HFFc6 (cell line): ENCODE measurements at regions not wholly inside any gene's neighbourhood (a gene's known extent, or its start where the extent isn't known, plus 50 kb on each side); places are given as distances from the start of the nearest gene placed in this dataset.
"Not testable (repeated sequence)": the region's sequence is repeated elsewhere in the genome, so short reads cannot be mapped to it uniquely, and the experiment has no call there.

Experiments used
- DNase-seq: peaks from one replicate; pipeline ENCODE4 v3.0.0-alpha.2; 2018
- H3K27ac Mint-ChIP-seq: 2 replicates; pipeline ENCODE4 v1.8.0; 2020; ENCODE audit warnings: mild to moderate bottlenecking, mixed read lengths
- H3K27me3 Mint-ChIP-seq: 2 replicates; pipeline ENCODE4 v1.8.0; 2021; ENCODE audit warnings: mild to moderate bottlenecking, moderate library complexity, mixed read lengths; ENCODE audit not compliant: insufficient read depth
- H3K36me3 Mint-ChIP-seq: 2 replicates; pipeline ENCODE4 v1.8.0; 2021; ENCODE audit warnings: low read depth, mixed read lengths
- H3K4me1 Mint-ChIP-seq: 2 replicates; pipeline ENCODE4 v1.8.0; 2020; ENCODE audit warnings: low read depth, mixed read lengths
- H3K4me3 Mint-ChIP-seq: 2 replicates; pipeline ENCODE4 v1.8.0; 2020; ENCODE audit warnings: mild to moderate bottlenecking, moderate library complexity, mixed read lengths
- H3K9me3 Mint-ChIP-seq: 2 replicates; pipeline ENCODE4 v1.8.0; 2020; ENCODE audit warnings: mild to moderate bottlenecking, mixed read lengths
- TF ChIP-seq, protein P1 (sequence below): fragments of 200-600 bp; sonication (generic); IDR thresholded peaks from 2 replicates; pipeline ENCODE4 v1.5.0; 2021; ENCODE audit warnings: antibody characterized with exemption, mild to moderate bottlenecking

DNA sequence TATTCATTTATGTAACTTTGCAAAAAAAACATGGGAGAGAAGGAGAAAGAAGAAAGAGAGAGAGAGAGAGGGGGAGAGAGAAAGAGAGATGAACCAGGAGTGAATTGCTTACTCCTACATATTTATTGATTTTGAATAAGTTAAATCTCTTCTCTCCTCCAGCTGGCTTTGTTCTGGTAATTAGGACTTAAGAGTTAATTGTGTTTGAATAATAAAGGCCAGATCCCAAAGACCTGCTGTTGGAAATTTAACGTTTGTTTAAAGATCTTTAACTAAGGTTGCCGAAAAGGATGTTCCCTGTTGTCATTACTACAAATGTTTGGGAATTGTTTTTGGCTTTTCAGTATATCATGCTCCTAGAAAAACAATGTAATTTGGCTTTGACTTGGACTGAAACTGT, 473.0 kb downstream of the TUSC1 start:
- TF ChIP-seq, protein P1, sequence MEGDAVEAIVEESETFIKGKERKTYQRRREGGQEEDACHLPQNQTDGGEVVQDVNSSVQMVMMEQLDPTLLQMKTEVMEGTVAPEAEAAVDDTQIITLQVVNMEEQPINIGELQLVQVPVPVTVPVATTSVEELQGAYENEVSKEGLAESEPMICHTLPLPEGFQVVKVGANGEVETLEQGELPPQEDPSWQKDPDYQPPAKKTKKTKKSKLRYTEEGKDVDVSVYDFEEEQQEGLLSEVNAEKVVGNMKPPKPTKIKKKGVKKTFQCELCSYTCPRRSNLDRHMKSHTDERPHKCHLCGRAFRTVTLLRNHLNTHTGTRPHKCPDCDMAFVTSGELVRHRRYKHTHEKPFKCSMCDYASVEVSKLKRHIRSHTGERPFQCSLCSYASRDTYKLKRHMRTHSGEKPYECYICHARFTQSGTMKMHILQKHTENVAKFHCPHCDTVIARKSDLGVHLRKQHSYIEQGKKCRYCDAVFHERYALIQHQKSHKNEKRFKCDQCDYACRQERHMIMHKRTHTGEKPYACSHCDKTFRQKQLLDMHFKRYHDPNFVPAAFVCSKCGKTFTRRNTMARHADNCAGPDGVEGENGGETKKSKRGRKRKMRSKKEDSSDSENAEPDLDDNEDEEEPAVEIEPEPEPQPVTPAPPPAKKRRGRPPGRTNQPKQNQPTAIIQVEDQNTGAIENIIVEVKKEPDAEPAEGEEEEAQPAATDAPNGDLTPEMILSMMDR = no peak
- H3K4me3 Mint-ChIP-seq = no peak overlapping the region
- DNase-seq = no peak
- H3K36me3 Mint-ChIP-seq = no peaks in the 10 kb centered on the region
- H3K27ac Mint-ChIP-seq = no peak overlapping the region
- H3K27me3 Mint-ChIP-seq = no peaks in the 10 kb centered on the region
- no peaks in the 10 kb centered on the region for H3K4me1 Mint-ChIP-seq
- peaks cover 45% of the 10 kb centered on the region for H3K9me3 Mint-ChIP-seq

GRCh38 chr9:25177858-25178257, 500.4 kb downstream of the TUSC1 start:
- Mint-ChIP-seq H3K27ac (no peak overlapping the region), H3K27me3 (no peaks in the 10 kb centered on the region), H3K4me1 (no peaks in the 10 kb centered on the region), H3K9me3 (peaks cover 43% of the 10 kb centered on the region), H3K4me3 (no peak overlapping the region), H3K36me3 (peaks cover 9% of the 10 kb centered on the region; the same call in 1 of the 2 replicates)
- no peak for DNase-seq
- TF ChIP-seq, protein P1 = no peak

DNA sequence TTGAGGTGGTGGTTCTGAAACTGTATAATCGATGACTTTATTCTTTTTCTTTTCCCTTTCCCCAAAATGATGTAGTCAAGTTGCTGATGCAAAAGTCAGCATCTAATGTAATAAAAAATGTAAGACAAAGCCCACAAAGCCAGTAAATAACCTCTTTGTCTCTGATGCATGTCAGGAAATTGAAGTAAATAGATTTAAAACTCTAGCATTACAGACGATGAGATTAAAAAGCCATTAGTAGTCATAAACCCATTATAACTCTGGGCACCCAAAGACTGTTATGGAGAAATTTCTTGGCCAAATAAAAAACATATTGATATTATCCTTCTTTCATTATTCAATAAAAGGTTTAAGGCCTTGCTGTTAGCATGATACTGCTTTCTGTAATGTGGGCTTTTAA, 548.7 kb downstream of the TUSC1 start:
- DNase-seq = no peak
- Mint-ChIP-seq H3K9me3 (peaks cover 40% of the 10 kb centered on the region), H3K27me3 (peaks cover 2% of the 10 kb centered on the region), H3K4me3 (no peak overlapping the region), H3K36me3 (no peaks in the 10 kb centered on the region), H3K4me1 (no peaks in the 10 kb centered on the region), H3K27ac (no peak overlapping the region)
- TF ChIP-seq, protein P1 = no peak

DNA sequence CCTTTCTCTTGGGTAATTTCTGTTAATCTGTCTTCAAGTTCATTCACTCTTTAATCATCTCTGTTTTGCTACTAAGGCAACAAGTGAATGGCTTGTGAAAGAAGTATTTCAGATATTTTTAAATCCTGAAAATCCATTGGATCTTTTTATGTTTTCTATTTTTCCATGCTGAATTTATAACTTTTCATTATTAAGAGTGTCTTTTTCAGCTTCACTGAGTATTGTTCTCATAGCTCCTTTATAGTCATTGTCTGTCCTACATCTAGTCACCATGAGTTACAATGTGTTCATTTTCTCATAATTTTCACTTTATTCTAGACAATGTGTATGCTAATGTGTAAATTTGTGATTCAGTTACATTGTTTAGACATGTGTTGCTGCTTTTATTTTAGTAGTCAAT, 556.4 kb downstream of the TUSC1 start:
- no peak overlapping the region for H3K4me3 Mint-ChIP-seq
- peaks cover 33% of the 10 kb centered on the region for H3K9me3 Mint-ChIP-seq
- H3K27ac Mint-ChIP-seq = no peak overlapping the region
- no peaks in the 10 kb centered on the region for H3K4me1 Mint-ChIP-seq
- H3K36me3 Mint-ChIP-seq = no peaks in the 10 kb centered on the region
- no peak for DNase-seq
- TF ChIP-seq, protein P1 = no peak
- H3K27me3 Mint-ChIP-seq = peaks cover 2% of the 10 kb centered on the region; the same call in 1 of the 2 replicates

DNA sequence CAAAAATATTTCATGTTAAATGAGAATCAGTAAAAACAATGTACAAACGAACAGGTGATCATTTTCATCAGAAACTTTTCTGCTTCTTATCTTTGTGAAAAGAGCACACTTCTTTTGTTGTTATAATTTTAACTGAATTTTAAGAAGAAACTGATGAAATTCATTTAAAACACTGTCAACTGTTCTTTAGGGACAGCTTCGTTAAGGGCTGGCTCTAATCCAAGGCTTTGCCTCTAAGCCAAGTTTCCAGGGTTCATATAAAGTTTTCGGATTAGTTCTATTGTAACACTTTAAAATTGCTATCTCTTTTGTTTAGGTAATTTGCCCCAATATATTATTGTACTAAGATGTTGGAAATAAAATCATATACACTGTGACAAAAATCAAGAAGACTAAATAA, 559.2 kb downstream of the TUSC1 start:
- TF ChIP-seq, protein P1 = no peak
- Mint-ChIP-seq H3K9me3 (peaks cover 26% of the 10 kb centered on the region), H3K4me1 (no peaks in the 10 kb centered on the region), H3K36me3 (no peaks in the 10 kb centered on the region), H3K27me3 (no peaks in the 10 kb centered on the region), H3K27ac (no peak overlapping the region), H3K4me3 (no peak overlapping the region)
- no peak for DNase-seq

DNA sequence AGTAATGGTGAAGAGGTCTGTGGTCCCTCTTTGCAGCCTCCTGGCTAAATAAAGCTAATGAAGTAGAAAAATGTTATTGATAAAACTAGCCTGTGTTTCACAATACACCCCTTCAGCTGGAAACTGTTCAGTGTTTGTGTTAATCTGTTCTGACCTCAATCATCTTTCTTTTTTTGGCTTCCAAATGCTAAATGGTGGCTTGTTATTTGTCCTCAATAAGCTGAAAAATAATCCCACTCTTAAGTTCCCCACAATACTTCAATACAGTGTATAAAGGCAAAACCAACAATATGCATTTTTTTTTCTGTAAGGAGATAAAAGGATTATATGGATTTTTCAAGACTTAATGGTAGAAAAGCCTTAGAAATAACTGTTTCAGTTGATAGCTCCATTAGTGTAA, 560.5 kb downstream of the TUSC1 start:
- DNase-seq = no peak
- TF ChIP-seq, protein P1 = no peak
- Mint-ChIP-seq H3K9me3 (peaks cover 16% of the 10 kb centered on the region), H3K4me3 (no peak overlapping the region), H3K4me1 (no peaks in the 10 kb centered on the region), H3K36me3 (no peaks in the 10 kb centered on the region), H3K27ac (no peak overlapping the region), H3K27me3 (no peaks in the 10 kb centered on the region)

GRCh38 chr9:25102204-25102603, 556.5 kb upstream of the IZUMO3 start:
- H3K36me3 Mint-ChIP-seq, H3K4me3 Mint-ChIP-seq: not testable (repeated sequence)

More at GRCh38 chr9:25102204-25102603, 556.5 kb upstream of the IZUMO3 start:
- not testable (repeated sequence) for DNase-seq, H3K27ac Mint-ChIP-seq, H3K27me3 Mint-ChIP-seq, H3K4me1 Mint-ChIP-seq
- peaks cover 33% of the 10 kb centered on the region; the same call in 1 of the 2 replicates for H3K9me3 Mint-ChIP-seq
